Right forelimb (tissue), 1 donor: ENCODE measurements at regions not wholly inside any gene's neighbourhood (a gene's known extent, or its start where the extent isn't known, plus 50 kb on each side); places are given as distances from the start of the nearest gene placed in this dataset.

Source experiments
- DNase-seq: peaks from one replicate; pipeline ENCODE4 v3.0.0-alpha.2; 2018

DNA sequence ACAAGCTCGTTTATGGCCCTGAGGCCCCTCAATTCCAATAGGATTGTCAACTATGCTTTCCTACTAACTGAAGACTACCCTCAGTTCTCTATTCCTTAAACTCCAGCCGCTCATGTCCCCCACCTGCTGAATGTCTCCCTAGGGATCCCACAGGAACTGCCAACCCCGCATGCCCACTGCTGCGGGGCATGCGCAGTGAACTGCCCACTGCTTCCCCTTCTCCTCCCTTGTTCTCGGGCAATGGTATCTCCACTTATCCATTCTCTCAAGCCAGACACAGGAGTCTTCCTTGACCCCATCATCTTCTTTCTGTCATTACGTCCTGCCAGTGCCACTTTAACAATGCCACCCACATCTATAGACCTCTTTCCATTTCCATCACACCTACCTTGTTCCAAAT lies 90.0 kb downstream of the FGF18 start:
- no peak for DNase-seq

DNA sequence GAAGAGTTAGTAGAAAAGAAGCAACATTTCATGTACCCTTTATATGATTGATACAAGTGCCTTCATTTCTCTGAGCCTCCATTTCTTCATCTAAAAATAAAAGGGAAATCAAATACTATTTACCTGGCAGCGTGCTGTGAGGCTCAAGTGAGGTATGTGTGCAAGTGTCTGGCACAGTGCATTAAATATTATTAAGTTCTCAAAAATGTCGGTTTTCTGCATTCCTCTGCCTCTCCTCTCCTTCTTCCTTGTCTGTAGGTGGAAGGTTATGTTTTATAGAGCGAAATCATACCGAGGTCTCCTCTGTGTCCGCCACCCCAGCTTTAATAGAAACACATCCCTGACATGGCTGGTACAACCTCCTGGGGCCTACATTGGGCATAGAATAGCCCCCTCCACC lies 93.0 kb downstream of the FGF18 start:
- no peak for DNase-seq

DNA sequence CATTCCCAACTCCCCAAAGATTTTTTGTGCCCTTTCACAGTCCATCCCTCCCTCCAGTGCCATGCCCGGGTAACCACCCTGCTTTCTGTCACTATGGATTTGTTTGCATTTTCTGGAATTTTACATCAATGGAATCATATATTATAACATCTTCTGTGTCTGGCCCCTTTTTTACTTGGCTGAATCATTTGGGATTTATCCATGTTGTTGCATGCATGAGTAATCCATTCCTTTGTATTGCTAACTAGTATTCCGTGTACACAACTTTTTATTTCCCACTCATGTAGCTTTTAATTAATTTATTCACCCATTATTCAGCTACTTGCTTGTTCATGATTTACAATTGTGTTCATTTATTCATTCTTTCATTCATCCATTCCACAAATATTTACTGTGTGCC lies 94.1 kb downstream of the FGF18 start:
- no peak for DNase-seq

DNA sequence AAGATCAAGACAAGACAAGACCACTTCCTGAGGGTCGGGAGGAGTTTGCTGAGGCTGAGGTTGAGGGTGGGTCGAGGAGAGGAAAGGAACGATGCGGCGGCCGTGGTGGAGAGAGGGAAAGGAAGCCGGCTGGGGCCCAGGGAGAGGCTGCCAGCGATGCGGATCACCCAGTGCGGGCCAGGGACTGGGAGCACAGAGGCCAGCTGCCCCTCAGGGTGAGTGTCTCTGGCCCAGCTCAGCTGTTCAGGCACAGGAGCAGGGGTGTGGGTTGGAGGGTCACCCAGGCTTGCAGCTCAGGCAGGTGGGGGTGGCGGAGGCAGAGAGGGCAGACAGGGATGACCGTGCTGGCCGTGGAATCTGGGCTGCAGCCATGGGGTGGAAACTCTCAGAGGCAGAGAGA lies 99.5 kb downstream of the FGF18 start:
- no peak for DNase-seq

DNA sequence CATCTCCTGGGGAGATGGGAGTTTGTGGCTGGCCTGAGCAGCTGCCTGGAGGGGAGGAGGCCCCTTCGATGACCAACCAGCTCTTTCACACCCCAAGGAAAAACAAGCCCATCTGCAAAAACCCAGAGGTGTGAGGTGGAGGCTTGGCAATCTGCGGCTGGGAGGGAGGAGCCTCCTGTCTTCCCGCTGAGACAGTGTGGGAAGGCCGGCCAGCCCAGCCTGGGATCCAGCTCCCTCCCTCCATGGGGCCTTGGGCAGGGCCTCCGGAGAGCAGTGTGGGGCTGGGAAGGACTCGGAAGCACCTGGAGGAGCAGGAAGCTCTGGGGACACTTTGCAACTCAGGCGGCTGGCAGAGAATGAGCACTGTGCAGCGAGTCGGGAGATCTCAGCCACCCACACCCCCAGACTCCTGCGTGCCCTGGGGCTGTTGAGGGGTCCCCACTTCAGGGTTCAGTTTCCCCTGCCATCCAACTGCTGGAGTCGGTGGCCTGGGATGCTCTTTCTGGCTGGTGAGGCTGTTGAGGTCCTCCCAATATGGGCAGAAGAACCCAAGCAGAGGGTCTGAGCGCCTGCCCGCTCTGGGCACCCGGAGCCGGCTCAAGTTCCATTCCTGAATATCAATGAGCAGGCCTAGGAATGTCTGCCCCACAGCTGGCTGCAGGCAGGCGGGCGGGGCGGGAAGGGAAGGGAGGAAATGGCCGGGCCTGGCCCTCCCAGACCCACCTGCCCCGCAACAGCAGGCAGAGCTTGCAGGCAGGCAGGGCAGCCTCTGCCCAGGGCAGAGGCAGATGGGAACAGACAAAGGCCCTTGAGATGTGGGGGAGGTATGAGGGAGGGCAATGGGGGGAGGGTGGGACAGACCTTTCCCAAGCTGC lies 101.1 kb downstream of the FGF18 start:
- DNase-seq = peak; percentile 56

DNA sequence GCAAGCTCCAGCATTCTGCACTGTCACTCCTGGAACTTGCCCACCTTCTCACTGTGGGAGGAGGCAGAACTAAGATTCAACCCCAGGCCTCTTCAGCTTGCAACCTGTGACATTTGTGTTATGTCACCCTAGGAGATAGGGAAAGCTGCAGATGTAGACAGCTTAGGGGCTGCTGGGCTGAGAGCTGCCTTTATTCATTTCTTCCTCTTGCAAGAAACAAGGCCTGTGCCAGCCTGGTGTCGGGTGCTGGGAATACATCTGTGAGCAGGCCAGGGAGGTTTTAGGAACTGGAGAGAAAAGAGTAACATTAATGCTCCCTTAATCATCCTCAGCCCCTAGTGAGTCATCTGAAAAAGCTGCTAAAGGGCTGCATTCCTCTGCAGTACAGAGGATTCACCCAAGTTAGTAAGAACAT lies 101.8 kb downstream of the FGF18 start:
- no peak for DNase-seq

DNA sequence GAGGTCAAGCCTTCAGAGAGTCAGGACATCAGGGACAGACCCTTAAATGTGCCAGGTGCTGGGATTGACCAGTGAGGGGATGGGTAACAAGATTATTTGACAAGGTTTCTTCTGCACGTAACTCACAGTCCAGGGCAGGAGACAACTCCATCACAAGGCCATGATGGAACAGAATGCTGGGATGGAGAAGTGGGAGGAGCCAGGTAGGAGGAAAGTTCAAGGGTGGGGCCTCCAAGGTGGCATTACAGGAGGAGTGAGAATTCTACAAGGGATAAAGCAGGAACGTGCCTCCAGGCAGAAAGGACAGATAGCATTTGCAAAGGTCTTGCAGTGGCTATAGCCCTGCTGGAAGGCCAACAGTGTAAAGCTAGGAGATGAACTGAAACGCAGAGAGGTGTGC lies 102.2 kb downstream of the FGF18 start:
- no peak for DNase-seq

DNA sequence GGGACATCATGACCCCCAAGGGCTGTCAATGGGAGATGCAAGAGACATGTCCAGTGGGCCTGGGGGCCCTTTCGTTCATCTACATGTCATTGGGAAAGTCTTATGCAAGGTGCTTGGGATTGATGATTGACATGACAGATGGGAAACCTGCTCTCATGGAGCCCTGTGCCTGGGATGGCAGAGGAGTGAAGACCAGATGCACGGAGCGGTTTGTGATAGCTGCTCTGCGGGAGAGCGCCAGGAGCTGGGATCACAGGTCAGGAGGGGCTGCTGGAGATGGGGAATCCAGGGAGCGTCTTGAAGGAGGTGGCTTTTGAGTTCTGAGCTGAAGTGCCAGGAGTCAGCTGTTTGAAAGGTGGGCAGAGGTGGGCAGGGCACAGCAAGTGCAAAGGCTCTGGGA lies 104.3 kb downstream of the FGF18 start:
- DNase-seq = no peak

DNA sequence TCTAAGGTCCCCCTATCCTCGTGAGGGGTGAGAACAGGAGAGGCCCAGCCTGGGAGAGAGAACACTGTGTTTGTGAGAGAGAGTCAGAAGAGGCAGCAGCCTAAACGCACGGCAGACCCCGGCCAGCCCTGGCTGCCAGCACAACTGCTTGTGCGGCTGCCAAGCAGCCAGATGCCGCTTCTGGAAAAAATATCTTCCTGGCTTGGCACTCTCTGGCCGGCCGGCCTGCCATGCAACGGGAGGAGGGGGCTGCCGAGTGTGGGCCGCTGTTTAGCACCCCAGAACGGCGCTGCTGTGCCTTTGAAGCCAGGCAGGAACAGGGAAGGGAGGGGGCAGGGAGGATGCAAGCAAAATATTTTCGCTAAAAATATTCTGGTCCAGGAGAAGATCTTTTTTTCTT lies 105.0 kb downstream of the FGF18 start:
- DNase-seq = peak; percentile 79

DNA sequence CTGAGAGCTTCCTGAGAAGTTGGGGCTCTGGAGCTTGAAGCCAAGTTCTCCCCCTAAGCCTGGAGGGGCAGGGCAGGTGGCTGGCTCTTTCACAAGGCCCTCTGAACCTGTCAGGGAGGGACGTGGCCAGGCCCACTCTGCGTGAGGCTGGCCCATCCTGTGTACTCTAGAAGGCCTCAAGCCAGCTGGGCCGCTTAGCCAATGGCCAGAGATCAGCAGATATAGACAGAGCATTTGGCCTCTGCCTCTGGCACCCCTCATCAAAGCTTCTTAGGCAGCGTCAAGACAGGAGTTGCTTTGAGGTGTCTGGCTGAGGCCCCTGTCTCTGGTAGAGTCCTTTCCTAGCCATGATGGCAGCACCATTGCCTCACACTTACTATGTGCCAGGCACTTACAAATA lies 105.6 kb downstream of the FGF18 start:
- peak; percentile 60 for DNase-seq

DNA sequence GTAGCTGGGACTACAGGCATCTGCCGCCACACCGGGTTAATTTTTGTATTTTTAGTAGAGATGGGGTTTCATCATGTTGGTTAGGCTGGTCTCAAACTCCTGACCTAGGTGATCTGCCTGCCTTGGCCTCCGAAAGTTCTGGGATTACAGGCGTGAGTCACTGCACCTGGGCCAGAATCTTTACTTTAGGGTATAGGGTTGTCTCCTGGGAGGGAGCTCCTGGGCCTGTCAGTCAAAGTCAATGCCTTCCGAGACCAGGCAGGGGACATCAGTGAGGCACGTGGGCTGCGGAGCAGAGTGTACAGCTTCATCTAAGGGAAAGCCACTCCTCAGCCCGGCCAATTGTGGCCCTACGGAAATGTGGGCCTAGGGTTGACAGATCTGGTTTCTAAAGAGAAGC lies 108.6 kb downstream of the FGF18 start:
- DNase-seq = no peak

DNA sequence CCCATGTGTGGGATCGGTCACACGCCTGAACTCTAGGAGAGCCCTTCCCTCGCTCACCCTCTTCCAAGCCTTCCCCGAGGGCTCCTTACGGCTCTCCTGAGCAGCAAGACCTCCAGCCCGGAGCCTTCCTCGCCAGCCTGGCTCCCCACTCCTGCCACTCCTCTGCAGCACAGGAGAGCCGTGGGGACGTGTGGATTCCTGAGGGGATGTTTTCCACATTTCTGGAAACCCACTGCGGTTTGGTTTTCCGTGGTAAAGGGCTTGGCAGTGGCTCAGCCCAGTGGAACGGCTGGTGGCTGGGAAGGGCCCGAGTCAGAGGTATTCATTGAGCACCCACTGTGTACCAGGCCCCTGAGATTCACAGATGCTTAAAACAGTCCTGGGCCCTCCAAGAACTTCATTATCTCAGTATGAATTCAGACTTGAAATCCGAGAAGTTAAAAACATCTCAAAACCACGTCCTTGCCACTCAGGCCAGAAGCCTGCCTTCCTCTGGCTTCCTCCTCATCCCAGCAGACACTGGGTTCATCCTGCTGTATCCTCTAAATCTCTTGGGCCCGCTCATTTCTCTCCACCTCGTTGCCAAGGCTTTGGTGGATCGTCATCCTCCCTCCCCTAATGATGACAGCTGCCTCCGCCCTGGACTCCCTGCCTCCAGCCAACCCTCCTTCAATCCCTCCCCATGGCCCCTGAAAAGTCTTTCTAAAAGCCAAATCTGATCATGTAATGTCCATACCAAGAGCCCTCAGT lies 109.6 kb downstream of the FGF18 start:
- DNase-seq = peak; percentile 31

DNA sequence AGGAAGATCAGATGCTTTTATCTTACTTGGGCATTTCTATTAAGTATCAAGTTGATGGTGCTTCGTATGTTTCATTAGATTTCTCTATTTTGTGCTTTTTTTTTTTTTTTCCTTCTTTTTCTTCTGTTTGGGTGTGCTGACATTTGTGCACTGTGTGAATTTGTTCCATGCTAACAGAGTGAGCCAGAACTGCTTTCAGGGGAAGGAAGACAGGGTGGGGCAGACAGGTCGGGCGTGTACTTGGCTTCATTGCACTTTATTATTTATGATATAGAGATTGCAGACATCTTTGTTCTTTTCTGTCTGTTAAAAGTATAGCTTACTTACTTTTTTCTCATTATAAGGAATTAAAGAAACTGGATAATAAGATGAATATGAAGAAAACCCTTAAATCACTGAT lies 112.2 kb downstream of the FGF18 start:
- DNase-seq = no peak

DNA sequence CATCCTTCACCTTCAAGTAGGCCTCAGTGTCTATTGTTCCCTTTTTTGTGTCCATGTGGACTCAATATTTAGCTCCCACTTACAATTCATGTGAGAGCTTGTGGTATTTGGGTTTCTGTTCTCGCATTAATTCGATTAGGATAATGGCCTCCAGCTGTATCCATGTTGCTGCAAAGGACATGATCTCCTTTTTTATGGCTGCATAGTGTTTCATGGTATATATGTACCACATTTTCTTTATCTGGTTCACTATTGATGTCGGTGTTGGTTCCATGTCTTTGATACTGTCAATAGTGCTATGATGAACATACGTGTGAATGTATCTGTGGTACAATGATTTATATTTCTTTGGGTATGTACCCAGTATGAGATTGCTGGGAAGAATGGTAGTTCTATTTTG lies 113.7 kb downstream of the FGF18 start:
- DNase-seq = no peak

DNA sequence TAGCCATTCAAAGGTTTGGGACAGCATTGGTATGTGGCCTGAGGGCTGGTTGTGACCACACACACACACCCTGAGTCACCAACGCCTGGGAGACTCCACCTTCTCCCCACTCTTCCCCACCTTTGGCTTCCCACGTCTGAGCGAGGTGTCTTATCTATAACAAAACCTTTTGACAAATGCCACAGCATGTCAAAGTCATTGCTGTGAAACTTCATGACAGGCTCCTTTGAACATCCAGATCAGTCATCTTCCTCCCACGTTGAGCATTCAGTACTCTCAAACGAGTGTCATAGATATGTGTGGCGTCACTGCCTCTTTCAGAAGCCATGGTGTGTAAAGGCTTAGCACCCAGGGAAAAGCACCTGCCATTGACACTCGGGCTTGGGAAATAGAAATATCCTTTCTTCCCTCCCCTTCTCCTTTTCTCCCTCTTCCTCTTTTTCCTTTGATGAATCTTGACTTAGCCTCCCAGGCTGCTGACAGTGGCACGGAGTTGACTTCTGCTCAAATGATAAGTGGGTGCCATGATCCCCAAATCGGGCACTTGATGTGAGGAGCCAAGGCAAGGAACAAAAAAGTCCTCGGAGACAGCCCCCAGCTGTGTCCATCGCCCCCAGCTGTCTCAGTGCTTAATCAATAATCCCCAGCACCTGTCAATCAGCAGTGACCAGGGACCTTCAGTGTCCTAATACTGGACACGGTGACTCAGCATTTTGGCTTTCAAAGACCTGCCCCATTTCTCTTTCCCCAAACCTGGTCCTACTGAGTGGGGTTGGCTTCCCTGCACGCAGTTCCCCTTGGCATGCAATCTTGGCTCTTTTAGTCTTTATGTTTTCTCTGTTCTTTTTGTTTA lies 114.8 kb downstream of the FGF18 start:
- peak; percentile 6 for DNase-seq

DNA sequence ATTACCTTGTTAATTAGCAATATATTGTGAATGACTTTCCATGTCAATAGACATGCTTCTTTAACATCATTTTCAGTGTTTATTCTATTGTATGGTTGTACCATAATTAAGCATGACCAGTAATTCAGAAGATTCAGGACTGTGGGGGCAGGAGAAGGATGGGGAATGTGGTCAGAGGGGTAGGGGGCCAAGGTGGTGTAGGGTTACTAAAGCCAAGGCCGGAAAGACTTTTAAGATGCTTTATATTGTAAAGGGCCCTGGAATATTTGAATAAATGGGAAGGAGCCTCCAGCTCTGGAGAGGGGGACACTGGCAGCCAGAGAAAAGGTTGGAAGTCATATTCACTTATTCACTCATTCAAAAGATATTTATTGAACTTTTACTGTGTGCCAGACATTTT lies 115.7 kb downstream of the FGF18 start:
- no peak for DNase-seq

DNA sequence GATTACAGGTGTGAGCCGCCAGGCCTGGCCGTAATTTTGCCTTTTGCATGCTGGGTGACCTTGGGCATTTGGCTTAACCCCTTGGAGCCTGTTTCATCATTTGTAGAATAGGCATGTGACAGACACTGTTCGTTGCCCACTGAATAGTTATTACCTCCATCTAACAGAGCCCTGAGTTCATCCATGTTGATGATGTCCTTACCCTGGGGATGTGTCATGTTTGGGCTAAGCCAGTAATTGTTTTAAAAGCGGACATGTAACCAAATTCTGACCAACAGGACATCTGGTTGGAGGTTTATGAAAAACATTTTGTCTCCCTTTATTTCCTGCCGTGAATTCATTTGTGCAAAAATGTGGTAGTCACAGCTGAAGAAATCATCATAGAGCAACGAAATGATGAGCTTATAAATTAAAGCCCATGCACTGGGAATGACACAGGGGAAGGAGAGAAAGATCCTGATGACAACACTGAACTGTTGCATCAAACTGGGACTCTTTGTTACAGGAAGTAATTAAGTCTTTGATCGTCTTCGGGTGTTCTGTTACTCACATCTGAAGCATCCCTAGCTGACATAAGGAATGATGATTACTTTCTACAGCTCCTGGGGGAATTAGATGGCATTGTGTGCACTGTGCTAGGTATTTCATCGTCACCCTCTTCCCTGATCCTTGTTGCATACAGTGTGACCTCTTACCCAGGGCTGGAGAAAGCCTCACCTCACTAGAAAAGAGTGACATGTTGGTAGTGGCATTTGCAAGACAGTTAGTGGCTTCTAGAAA lies 117.8 kb downstream of the FGF18 start:
- no peak for DNase-seq

DNA sequence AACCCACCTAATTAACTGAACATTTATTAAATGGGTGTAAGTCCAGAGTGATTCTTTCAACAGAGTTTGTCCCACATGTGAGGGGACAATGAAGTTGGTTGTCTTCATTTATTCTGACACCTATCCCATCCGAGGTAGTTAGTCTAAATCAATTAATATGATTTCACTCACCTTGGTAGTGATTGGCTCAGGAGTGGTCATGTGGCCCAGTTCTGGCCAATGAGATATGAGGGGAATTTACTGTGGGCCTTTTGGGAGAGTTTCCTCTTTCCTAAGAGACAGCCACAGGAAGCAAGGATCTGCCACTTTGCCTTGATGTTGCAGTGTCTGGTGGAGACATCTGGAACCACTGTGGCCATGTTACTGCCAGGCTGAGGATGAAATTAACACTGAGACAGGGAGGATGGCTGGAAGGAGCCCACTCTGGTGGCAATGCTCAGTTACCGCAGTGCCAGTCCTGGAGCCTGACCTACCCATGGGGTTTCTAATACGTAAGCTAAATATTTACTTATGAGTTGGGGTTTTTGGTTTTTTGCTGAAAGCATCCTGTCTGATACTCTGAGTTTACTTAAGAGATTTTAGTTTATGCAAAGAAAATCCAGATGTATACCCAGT lies 118.6 kb downstream of the FGF18 start:
- no peak for DNase-seq

DNA sequence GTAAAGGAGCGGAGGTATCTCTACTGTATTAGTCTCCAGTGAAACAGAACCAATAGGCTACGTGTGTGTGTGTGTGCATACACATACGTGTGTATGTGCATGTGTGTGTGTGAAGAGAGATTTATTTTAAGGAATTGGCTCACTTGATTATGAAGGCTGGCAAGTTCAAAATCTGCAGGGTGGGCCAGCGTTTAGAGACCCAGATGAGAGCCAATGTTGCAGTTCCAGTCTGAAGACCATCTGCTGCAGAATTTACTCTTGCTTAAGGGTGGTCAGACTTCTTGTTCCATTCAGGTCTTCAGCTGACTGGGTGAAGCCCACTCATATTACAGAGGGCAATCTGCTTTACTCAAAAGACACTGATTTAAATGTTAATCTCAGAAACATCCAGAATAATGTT lies 119.2 kb downstream of the FGF18 start:
- no peak for DNase-seq

DNA sequence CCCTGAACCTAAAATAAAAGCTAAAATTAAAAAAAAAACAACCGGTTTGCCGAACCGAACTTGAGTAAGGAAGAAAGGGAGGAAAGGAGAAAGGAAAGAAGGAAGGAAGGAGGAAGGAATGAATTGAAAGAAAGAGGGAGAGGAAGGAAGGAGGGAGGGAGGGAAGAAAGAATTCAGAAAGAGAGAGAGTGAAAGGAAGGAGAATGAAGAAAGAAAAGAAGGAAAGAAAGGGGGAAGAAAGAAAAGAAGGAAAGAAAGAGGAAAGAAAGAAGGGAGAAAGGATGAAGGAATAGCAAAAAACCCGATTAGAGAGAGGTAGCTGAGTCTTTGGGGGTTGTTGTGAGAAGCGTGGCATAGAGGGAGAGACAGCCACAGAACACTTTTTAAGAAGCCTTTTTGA lies 121.4 kb downstream of the FGF18 start:
- no peak for DNase-seq

DNA sequence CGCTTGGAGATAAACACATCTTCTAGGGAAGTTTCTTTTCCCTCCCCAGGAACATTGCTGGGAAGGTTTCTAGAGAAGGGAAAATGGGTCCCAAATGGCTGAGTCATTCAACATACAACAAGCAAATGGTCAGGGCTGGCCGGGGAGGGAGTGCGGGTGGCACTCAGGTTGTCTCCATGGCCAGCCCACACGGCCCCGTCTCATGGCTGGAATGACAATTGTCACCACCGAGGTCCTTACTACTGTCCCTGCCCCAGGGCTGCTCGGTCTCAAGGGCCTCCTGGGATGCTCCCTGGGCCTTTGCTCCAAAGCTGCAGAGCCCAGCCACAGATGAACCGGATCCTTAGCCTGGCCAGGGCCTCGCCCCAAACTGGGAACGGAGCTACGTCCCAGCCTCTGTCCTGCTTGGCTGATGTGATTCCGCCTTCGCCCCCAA lies 121.9 kb downstream of the FGF18 start:
- DNase-seq = no peak

DNA sequence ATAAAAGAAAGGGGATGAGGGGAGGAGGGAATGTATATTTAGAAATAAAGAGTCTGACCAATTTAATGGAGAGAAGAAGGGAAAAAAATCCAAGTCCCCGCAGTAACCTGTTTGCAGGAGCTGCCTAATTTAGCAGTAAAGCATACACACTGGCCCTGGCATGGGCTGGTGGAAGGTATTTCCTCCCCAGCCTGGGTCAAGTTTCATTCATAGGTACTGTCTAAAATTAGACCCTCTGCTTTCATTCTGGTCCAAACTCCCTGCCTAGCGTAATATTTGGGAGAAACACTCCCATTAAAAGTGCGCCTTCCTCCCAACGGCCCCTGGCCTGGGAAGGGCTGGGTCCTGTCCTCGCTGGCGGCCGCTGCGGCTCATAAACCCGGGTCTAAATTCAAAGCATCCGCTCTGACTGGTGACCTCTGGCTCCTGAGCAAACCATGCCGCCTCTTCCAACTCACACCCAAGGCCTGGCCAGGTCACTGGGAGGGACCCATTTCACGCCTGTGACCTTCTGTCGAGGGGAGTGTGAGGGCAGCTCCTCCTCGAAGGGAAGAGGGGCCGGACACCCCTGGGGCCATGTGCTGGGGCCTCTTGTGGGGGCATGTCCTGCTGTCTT lies 123.2 kb downstream of the FGF18 start:
- DNase-seq = peak; percentile 48
